ENCODE measurements at regions not wholly inside any gene's neighbourhood (a gene's known extent, or its start where the extent isn't known, plus 50 kb on each side); places are given as distances from the start of the nearest gene placed in this dataset.

- TF ChIP-seq INSM2 (tag by site-specific recombination; IDR thresholded peaks at IDR 0.05) (no peak), ZNF658 (tag by site-specific recombination; IDR thresholded peaks at IDR 0.05) (no peak), ZNF114 (tag by site-specific recombination; IDR thresholded peaks at IDR 0.05) (no peak), TCF7L2 (IDR thresholded peaks at IDR 0.05; ENCODE audit: borderline replicate concordance, low read depth, low read length) (no peak), GLIS2 (tag by site-specific recombination; IDR thresholded peaks at IDR 0.05) (no peak), ZNF837 (tag by site-specific recombination; IDR thresholded peaks at IDR 0.05) (no peak), ZBTB7A (tag by site-specific recombination; IDR thresholded peaks at IDR 0.05; ENCODE audit: low read depth) (no peak)
- TF ChIP-seq, protein P1, sequence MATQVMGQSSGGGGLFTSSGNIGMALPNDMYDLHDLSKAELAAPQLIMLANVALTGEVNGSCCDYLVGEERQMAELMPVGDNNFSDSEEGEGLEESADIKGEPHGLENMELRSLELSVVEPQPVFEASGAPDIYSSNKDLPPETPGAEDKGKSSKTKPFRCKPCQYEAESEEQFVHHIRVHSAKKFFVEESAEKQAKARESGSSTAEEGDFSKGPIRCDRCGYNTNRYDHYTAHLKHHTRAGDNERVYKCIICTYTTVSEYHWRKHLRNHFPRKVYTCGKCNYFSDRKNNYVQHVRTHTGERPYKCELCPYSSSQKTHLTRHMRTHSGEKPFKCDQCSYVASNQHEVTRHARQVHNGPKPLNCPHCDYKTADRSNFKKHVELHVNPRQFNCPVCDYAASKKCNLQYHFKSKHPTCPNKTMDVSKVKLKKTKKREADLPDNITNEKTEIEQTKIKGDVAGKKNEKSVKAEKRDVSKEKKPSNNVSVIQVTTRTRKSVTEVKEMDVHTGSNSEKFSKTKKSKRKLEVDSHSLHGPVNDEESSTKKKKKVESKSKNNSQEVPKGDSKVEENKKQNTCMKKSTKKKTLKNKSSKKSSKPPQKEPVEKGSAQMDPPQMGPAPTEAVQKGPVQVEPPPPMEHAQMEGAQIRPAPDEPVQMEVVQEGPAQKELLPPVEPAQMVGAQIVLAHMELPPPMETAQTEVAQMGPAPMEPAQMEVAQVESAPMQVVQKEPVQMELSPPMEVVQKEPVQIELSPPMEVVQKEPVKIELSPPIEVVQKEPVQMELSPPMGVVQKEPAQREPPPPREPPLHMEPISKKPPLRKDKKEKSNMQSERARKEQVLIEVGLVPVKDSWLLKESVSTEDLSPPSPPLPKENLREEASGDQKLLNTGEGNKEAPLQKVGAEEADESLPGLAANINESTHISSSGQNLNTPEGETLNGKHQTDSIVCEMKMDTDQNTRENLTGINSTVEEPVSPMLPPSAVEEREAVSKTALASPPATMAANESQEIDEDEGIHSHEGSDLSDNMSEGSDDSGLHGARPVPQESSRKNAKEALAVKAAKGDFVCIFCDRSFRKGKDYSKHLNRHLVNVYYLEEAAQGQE (tag by site-specific recombination; IDR thresholded peaks at IDR 0.05) = no peak
Observed at GRCh38 chr12:93231938-93232337, 145.8 kb upstream of the NUDT4 start (continued).

GRCh38 chr12:93234641-93235040, 143.1 kb upstream of the NUDT4 start:
- Histone ChIP-seq H3K9me3 (ENCODE audit: control insufficient read depth, insufficient read depth, low read depth, low read length) (no peaks in the 10 kb centered on the region), H3K4me1 (ENCODE audit: control insufficient read depth, insufficient read depth, low read length) (peaks cover 3% of the 10 kb centered on the region; the same call in 1 of the 2 replicates), H3K36me3 (ENCODE audit: control insufficient read depth in 2 of 2, insufficient read depth in 1 of 2, low read length in 2 of 2) (no peaks in the 10 kb centered on the region), H3K27ac (ENCODE audit: extremely low read depth, low read depth, low read length) (no peak overlapping the region), H3K4me3 (ENCODE audit: low read depth, low read length) (no peak overlapping the region)
- ChIA-PET POLR2A (no interaction called here), CTCF (no interaction called here)
- TF ChIP-seq, protein P2, sequence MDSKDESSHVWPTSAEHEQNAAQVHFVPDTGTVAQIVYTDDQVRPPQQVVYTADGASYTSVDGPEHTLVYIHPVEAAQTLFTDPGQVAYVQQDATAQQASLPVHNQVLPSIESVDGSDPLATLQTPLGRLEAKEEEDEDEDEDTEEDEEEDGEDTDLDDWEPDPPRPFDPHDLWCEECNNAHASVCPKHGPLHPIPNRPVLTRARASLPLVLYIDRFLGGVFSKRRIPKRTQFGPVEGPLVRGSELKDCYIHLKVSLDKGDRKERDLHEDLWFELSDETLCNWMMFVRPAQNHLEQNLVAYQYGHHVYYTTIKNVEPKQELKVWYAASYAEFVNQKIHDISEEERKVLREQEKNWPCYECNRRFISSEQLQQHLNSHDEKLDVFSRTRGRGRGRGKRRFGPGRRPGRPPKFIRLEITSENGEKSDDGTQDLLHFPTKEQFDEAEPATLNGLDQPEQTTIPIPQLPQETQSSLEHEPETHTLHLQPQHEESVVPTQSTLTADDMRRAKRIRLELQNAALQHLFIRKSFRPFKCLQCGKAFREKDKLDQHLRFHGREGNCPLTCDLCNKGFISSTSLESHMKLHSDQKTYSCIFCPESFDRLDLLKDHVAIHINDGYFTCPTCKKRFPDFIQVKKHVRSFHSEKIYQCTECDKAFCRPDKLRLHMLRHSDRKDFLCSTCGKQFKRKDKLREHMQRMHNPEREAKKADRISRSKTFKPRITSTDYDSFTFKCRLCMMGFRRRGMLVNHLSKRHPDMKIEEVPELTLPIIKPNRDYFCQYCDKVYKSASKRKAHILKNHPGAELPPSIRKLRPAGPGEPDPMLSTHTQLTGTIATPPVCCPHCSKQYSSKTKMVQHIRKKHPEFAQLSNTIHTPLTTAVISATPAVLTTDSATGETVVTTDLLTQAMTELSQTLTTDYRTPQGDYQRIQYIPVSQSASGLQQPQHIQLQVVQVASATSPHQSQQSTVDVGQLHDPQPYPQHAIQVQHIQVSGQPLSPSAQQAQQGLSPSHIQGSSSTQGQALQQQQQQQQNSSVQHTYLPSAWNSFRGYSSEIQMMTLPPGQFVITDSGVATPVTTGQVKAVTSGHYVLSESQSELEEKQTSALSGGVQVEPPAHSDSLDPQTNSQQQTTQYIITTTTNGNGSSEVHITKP (tag by site-specific recombination; IDR thresholded peaks at IDR 0.05) = peak; percentile 92
- TF ChIP-seq ZNF274 (IDR thresholded peaks at IDR 0.05; ENCODE audit: low read length) (no peak), ZNF274 (tag by site-specific recombination; IDR thresholded peaks at IDR 0.05; ENCODE audit: borderline replicate concordance) (no peak)

- CTCF ChIA-PET = no interaction called here
- H3K9me3 ChIP-seq (ENCODE audit: control insufficient read depth, insufficient read depth, low read depth, low read length) = no peaks in the 10 kb centered on the region
- POLR2A ChIA-PET = no interaction called here
- TF ChIP-seq ZIC2 (tag by site-specific recombination; IDR thresholded peaks at IDR 0.05) (peak; percentile 0; the same call in 1 of the 2 replicates), GLI2 (tag by site-specific recombination; IDR thresholded peaks at IDR 0.05; ENCODE audit: borderline replicate concordance, low read depth) (no peak), ZBTB21 (tag by site-specific recombination; IDR thresholded peaks at IDR 0.05) (no peak), KLF17 (tag by site-specific recombination; IDR thresholded peaks at IDR 0.05) (no peak), ZNF549 (tag by site-specific recombination; IDR thresholded peaks at IDR 0.05) (no peak), ZNF529 (tag by site-specific recombination; IDR thresholded peaks at IDR 0.05; ENCODE audit: insufficient replicate concordance) (no peak), ZNF639 (tag by site-specific recombination; IDR thresholded peaks at IDR 0.05) (no peak), SP3 (tag by site-specific recombination; IDR thresholded peaks at IDR 0.05) (no peak), ZNF768 (tag by site-specific recombination; IDR thresholded peaks at IDR 0.05) (no peak), ZNF175 (tag by site-specific recombination; IDR thresholded peaks at IDR 0.05) (no peak), KLF1 (tag by site-specific recombination; IDR thresholded peaks at IDR 0.05) (peak; percentile 63), ZNF37A (tag by site-specific recombination; IDR thresholded peaks at IDR 0.05) (no peak), ZNF629 (tag by site-specific recombination; IDR thresholded peaks at IDR 0.05) (no peak)
Observed at GRCh38 chr12:93235881-93236280, 141.8 kb upstream of the NUDT4 start.

More at GRCh38 chr12:93235881-93236280, 141.8 kb upstream of the NUDT4 start:
- Histone ChIP-seq H3K4me3 (ENCODE audit: low read depth, low read length) (no peak overlapping the region), H3K36me3 (ENCODE audit: control insufficient read depth in 2 of 2, insufficient read depth in 1 of 2, low read length in 2 of 2) (no peaks in the 10 kb centered on the region), H3K27ac (ENCODE audit: extremely low read depth, low read depth, low read length) (no peak overlapping the region), H3K4me1 (ENCODE audit: control insufficient read depth, insufficient read depth, low read length) (peaks cover 3% of the 10 kb centered on the region; the same call in 1 of the 2 replicates)

Data from HEK293 (cell line).